ENCODE measurements at regions not wholly inside any gene's neighbourhood (a gene's known extent, or its start where the extent isn't known, plus 50 kb on each side); places are given as distances from the start of the nearest gene placed in this dataset.
"Not testable (repeated sequence)": the region's sequence is repeated elsewhere in the genome, so short reads cannot be mapped to it uniquely, and the experiment has no call there.

DNA sequence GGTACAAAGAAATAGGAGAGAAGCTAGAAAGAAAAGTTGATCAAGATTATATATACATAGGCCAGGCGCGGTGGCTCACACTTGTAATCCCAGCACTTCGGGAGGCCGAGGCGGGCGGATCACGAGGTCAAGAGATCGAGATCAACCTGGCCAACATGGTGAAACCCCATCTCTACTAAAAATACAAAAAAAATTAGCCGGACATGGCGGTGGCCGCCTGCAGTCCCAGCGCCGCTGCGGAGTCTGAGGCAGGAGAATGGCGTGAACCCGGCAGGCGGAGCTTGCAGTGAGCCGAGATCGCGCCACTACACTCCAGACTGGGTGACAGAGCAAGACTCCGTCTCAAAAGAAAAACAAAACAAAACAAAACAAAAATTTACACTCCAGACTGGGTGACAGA is 798.3 kb upstream of the CDH9 start:
- TF ChIP-seq, protein P1, sequence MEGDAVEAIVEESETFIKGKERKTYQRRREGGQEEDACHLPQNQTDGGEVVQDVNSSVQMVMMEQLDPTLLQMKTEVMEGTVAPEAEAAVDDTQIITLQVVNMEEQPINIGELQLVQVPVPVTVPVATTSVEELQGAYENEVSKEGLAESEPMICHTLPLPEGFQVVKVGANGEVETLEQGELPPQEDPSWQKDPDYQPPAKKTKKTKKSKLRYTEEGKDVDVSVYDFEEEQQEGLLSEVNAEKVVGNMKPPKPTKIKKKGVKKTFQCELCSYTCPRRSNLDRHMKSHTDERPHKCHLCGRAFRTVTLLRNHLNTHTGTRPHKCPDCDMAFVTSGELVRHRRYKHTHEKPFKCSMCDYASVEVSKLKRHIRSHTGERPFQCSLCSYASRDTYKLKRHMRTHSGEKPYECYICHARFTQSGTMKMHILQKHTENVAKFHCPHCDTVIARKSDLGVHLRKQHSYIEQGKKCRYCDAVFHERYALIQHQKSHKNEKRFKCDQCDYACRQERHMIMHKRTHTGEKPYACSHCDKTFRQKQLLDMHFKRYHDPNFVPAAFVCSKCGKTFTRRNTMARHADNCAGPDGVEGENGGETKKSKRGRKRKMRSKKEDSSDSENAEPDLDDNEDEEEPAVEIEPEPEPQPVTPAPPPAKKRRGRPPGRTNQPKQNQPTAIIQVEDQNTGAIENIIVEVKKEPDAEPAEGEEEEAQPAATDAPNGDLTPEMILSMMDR (IDR thresholded peaks at IDR 0.05) = not testable (repeated sequence)
- not testable (repeated sequence) for TF ChIP-seq POLR2A (IDR thresholded peaks at IDR 0.05; ENCODE audit: low read depth); POLR2AphosphoS5 (IDR thresholded peaks at IDR 0.05); EP300 (IDR thresholded peaks at IDR 0.05)
